OCI-LY3 (cell line): ENCODE measurements at regions not wholly inside any gene's neighbourhood (a gene's known extent, or its start where the extent isn't known, plus 50 kb on each side); places are given as distances from the start of the nearest gene placed in this dataset.

Experiments used
- H2AFZ ChIP-seq: fragments of 200-600, 300-600 bp; shearing (Covaris generic); 2 replicates; pipeline ENCODE4 v1.6.0; 2014; ENCODE audit warnings: antibody characterized with exemption, low read depth, low read length
- H3K27ac ChIP-seq: fragments of 200-600, 300-600 bp; sonication (generic); 2 replicates; pipeline ENCODE4 v1.5.1; 2014; ENCODE audit warnings: mild to moderate bottlenecking, low read length, moderate library complexity, mixed read lengths
- H3K27me3 ChIP-seq: fragments of 200-600, 300-600 bp; sonication (generic); 2 replicates; pipeline ENCODE4 v1.6.1; 2014; ENCODE audit warnings: low read depth, low read length, mixed read lengths
- H3K36me3 ChIP-seq: fragments of 200-600, 300-600 bp; sonication (generic); replicated peaks from 2 replicates; pipeline ENCODE3; 2014; ENCODE audit warnings: low read depth, low read length, mixed read lengths
- H3K4me1 ChIP-seq: fragments of 300-600, 200-600 bp; sonication (generic); 2 replicates; pipeline ENCODE4 v1.6.1; 2014; ENCODE audit warnings: low read length, mixed read lengths
- H3K4me2 ChIP-seq: fragments of 200-600, 300-600 bp; sonication (generic); 2 replicates; pipeline ENCODE4 v1.6.1; 2014; ENCODE audit warnings: low read length, mixed read lengths
- H3K4me3 ChIP-seq: fragments of 300-600, 200-600 bp; sonication (generic); 2 replicates; pipeline ENCODE4 v1.5.1; 2014; ENCODE audit warnings: antibody characterized with exemption, mild to moderate bottlenecking, low read length, moderate library complexity
- H3K79me2 ChIP-seq: fragments of 300-600, 200-600 bp; shearing (Covaris generic); 2 replicates; pipeline ENCODE4 v1.6.1; 2014; ENCODE audit warnings: mild to moderate bottlenecking, low read length, mixed read lengths
- H3K9ac ChIP-seq: fragments of 300-600, 200-600 bp; shearing (Covaris generic); 2 replicates; pipeline ENCODE4 v1.6.0; 2014; ENCODE audit warnings: mild to moderate bottlenecking, low read length, moderate library complexity
- H3K9me3 ChIP-seq: fragments of 200-600, 300-600 bp; shearing (Covaris generic); 2 replicates; pipeline ENCODE4 v1.6.1; 2014; ENCODE audit warnings: low read length, mixed read lengths; ENCODE audit not compliant: insufficient read depth
- H4K20me1 ChIP-seq: fragments of 200-600, 300-600 bp; sonication (generic); 2 replicates; pipeline ENCODE4 v1.6.1; 2016; ENCODE audit warnings: low read length, mixed read lengths; ENCODE audit not compliant: insufficient read depth
- EZH2phosphoT487 ChIP-seq: fragments of 200-600 bp; shearing (Covaris generic); IDR thresholded peaks from 2 replicates; pipeline ENCODE4 v1.6.1; 2018; ENCODE audit warnings: antibody characterized with exemption, mixed run types, low read depth
- TF ChIP-seq, protein P1 (sequence below): fragments of 200-600, 300-600 bp; sonication (generic); IDR thresholded peaks from 2 replicates; pipeline ENCODE4 v1.5.1; 2014; ENCODE audit warnings: antibody characterized with exemption, low read length, low read depth

DNA sequence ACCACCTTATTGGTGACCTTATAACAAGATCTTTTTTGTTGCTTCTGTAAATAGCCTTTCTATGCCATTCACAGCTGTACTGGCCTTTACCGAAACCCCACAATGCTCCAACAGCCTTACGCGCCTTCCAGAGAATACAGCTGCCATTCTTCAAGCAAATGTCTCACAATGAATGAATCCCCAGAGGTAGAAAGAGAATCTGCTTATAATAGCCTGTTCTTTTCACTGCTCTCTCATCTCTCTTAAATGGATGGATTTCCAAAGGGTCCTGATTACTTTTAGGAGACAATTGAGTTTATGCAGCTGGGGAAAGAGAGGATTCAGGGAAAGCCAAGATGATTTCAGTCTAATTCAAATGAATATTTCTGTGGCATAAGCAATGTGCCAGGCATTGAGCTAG lies 183.1 kb upstream of the PDE1C start:
- H3K4me1 ChIP-seq: peaks cover 14% of the 10 kb centered on the region
- no peaks in the 10 kb centered on the region for H4K20me1 ChIP-seq
- no peak overlapping the region for H3K4me2 ChIP-seq
- no peaks in the 10 kb centered on the region for H3K27me3 ChIP-seq
- H3K79me2 ChIP-seq: no peaks in the 10 kb centered on the region
- no peaks in the 10 kb centered on the region for H3K9me3 ChIP-seq
- H2AFZ ChIP-seq: no peak overlapping the region
- no peak overlapping the region for H3K27ac ChIP-seq
- H3K36me3 ChIP-seq: no peaks in the 10 kb centered on the region
- no peak overlapping the region for H3K9ac ChIP-seq
- no peak overlapping the region for H3K4me3 ChIP-seq
- no peak for TF ChIP-seq EZH2phosphoT487
- TF ChIP-seq, protein P1, sequence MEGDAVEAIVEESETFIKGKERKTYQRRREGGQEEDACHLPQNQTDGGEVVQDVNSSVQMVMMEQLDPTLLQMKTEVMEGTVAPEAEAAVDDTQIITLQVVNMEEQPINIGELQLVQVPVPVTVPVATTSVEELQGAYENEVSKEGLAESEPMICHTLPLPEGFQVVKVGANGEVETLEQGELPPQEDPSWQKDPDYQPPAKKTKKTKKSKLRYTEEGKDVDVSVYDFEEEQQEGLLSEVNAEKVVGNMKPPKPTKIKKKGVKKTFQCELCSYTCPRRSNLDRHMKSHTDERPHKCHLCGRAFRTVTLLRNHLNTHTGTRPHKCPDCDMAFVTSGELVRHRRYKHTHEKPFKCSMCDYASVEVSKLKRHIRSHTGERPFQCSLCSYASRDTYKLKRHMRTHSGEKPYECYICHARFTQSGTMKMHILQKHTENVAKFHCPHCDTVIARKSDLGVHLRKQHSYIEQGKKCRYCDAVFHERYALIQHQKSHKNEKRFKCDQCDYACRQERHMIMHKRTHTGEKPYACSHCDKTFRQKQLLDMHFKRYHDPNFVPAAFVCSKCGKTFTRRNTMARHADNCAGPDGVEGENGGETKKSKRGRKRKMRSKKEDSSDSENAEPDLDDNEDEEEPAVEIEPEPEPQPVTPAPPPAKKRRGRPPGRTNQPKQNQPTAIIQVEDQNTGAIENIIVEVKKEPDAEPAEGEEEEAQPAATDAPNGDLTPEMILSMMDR: no peak

DNA sequence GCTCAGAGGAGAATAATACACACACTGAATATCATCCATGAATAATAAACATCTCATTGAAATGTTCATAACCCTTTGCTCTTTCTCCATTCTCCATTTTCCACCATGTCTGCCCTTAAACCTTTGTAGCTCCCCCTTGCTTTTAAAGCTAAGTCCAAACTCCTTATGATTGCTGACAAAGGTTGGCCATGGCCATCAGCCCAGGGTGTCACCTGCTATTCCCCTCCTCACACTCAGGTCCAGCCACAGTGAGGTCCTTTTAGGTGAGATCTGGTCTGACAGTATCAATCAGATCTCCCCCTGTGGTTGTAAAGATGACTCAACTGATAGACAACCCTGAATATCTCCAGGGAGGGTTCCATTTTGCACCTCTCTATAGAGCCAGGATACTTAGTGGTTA lies 181.5 kb upstream of the PDE1C start:
- Histone ChIP-seq H3K9me3 (no peaks in the 10 kb centered on the region), H3K4me3 (no peak overlapping the region), H3K4me2 (no peak overlapping the region), H3K4me1 (peaks cover 14% of the 10 kb centered on the region), H3K9ac (no peak overlapping the region), H3K27me3 (no peaks in the 10 kb centered on the region), H3K36me3 (no peaks in the 10 kb centered on the region), H2AFZ (no peak overlapping the region), H4K20me1 (no peaks in the 10 kb centered on the region), H3K79me2 (no peaks in the 10 kb centered on the region), H3K27ac (no peak overlapping the region)
- no peak for TF ChIP-seq EZH2phosphoT487
- TF ChIP-seq, protein P1: no peak

DNA sequence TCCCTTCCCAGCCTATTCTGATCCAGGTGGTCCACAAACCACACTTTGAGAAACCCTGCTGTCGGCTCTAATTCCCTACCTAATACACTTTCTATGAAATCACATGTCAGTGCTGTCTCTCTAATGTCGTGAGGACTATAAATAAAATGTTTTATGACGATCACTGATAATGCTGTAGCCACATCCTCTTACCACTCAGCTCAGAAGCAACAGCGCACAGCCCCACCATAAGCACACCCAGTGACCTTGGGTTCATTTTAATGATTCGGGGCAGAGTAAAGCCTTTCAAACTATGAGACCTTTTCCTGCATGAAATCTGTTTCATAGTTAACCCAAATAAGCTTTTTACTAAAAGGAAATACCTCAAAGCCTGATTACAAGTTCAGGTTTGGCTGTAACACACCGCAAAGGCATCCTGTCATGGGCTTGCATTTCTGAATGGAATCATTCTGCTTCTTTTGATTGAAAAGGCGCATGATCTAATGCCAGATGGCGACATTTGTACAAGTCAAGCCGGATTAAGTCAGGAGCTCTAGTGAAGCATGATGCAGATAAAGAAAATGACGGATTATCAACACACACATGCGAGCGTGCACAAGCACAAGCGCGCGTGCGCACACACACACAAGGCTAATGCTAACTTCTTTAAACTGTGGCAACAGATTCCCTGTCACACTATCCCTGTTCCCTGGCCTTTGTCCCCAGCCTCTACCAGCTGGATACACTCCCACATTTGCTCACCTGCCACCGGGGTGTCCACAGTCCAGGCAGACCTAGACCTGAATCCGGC lies 180.5 kb upstream of the PDE1C start:
- H3K27me3 ChIP-seq: no peaks in the 10 kb centered on the region
- no peaks in the 10 kb centered on the region for H3K36me3 ChIP-seq
- peaks cover 10% of the 10 kb centered on the region for H3K4me1 ChIP-seq
- H3K4me3 ChIP-seq: no peak overlapping the region
- no peaks in the 10 kb centered on the region for H3K79me2 ChIP-seq
- no peak overlapping the region for H3K4me2 ChIP-seq
- no peak overlapping the region for H2AFZ ChIP-seq
- no peak overlapping the region for H3K9ac ChIP-seq
- H3K27ac ChIP-seq: no peak overlapping the region
- no peaks in the 10 kb centered on the region for H4K20me1 ChIP-seq
- TF ChIP-seq EZH2phosphoT487: no peak
- TF ChIP-seq, protein P1: no peak
- no peaks in the 10 kb centered on the region for H3K9me3 ChIP-seq

DNA sequence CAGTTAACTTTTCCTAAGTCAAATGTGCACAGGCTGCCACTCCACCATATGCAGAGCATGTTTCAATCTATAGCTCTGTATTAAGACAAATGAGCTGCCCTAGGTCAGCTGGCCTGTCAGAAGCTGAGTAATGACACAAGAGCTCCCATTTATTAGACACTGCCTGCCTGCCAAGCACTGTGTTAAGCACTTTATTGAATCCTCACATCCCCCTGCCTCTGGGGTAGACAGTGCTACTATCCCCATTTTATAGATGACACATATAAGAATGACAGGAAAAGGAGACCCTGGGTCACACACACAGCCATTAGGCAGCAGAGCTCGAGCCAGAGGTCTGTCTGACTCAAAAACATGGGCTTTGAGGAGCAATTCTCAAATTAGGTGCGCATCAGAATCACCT lies 179.8 kb upstream of the PDE1C start:
- no peak overlapping the region for H3K27ac ChIP-seq
- H3K79me2 ChIP-seq: no peaks in the 10 kb centered on the region
- no peaks in the 10 kb centered on the region for H3K9me3 ChIP-seq
- no peak overlapping the region for H3K9ac ChIP-seq
- no peaks in the 10 kb centered on the region for H4K20me1 ChIP-seq
- H3K36me3 ChIP-seq: no peaks in the 10 kb centered on the region
- TF ChIP-seq, protein P1: no peak
- no peak for TF ChIP-seq EZH2phosphoT487
- H3K4me1 ChIP-seq: peaks cover 4% of the 10 kb centered on the region
- no peak overlapping the region for H2AFZ ChIP-seq
- no peaks in the 10 kb centered on the region for H3K27me3 ChIP-seq
- no peak overlapping the region for H3K4me3 ChIP-seq
- no peak overlapping the region for H3K4me2 ChIP-seq
